Retina (tissue), 1 donor: ENCODE measurements at regions not wholly inside any gene's neighbourhood (a gene's known extent, or its start where the extent isn't known, plus 50 kb on each side); places are given as distances from the start of the nearest gene placed in this dataset.

Source experiments
- DNase-seq: peaks from one replicate; pipeline ENCODE4 v3.0.0-alpha.2; 2016

DNA sequence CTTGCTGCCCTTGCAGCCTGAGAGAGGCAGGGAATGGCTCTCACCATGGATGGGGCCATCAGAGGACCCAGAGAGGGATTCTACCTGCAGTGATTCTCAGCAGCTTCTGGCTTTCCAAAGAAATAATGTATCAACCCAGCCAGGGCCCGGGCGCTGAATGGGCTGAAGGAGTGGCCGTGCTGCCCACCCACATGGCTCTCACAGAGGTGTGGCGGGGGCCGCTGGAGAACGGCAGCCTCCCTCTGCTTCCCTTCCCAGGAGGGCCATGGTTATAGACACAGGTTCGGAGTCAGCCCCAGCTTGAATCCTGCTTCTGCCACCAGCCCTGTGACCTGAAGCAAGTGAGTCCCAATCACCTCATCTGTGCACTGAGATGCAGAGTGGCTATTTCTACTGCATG is 82.7 kb downstream of the THAP12 start:
- DNase-seq: no peak

DNA sequence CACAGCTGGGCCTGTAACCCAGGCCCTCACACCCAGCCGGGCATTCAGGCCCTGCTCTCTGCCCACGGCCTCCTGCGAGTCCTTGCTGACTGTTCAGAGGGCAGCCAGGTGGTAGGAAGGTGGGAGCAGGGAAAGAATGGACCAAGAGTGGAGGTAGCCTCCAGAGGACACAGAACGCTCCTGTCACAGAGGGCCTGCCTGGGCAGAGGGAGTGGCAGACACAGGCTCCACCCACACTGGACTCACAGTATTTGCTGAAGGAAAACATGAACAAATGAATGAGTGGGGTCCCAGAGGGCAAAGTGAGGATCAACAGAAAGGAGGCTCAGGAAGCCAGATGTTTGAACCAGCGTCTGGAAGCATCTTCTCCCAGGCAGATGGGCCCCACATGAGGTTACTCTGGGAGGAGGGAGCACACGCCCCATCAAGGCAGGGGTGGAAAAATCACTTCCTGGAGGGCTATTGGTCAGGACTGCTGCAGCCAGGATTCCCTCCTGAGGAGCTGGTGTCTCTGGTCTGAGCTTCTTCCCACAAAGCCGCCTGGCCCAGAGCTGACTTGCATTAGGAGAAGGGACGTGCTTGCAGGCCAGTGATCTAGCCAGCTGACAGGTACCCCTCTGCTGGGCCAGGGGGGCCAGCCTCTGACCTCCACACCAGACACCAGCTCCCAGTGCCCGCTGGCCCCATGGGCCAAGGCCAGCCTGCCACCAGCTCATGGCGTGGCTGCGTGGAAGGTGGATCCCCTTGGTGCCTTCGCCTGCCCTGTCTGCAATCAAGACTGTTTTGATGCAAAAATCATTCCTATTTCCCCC is 84.0 kb downstream of the THAP12 start:
- DNase-seq: no peak

DNA sequence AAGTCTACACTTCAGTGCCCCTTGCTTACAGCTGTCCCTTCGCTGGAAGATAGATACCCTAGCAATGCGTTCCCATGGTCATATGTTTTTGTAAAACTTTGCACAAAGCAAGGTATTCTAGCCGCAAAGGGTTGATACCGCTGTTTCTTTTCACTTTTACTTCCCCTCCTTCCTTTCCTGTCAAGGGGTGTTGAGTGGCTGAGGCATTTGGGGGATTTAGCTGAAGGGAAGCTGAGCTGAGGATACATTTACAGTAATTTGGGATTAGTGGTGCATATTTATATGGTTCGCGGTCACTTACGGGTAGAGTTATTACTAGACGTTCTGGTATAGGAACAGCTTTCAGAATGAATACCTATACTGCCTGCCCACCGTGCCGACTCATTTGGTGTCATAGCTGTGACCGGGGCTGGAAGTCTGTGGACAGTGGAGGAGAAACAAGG is 86.9 kb upstream of the WNT11 start:
- no peak for DNase-seq

DNA sequence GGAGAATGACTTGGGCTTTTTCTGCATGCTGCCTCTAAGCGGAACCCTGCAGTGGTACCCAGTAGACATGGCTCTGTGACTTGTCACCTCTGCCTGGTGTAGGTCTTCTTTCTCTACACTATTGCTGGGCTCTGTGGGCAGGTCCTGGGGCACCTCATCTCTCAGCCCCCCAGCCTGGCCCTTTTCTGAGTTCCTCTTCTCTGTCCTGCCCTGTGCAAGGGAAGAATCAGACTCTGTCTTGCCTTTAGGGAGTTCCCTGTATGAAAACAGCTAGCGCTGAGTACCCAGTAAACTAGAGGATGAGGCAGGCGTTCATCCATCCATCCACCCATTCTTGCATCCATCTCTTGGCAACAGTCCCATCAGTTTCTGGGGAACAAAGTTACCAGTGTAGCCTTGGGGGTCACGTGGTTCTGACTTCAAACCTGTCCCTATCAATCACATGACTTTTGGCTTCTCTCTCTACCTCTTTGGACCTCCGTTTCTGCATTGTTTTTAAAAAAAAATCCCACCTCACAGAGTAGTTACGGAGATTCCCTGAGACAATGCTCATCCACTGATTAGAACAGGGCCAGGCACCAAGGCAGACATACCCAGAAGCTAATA is 86.4 kb upstream of the WNT11 start:
- DNase-seq: no peak

DNA sequence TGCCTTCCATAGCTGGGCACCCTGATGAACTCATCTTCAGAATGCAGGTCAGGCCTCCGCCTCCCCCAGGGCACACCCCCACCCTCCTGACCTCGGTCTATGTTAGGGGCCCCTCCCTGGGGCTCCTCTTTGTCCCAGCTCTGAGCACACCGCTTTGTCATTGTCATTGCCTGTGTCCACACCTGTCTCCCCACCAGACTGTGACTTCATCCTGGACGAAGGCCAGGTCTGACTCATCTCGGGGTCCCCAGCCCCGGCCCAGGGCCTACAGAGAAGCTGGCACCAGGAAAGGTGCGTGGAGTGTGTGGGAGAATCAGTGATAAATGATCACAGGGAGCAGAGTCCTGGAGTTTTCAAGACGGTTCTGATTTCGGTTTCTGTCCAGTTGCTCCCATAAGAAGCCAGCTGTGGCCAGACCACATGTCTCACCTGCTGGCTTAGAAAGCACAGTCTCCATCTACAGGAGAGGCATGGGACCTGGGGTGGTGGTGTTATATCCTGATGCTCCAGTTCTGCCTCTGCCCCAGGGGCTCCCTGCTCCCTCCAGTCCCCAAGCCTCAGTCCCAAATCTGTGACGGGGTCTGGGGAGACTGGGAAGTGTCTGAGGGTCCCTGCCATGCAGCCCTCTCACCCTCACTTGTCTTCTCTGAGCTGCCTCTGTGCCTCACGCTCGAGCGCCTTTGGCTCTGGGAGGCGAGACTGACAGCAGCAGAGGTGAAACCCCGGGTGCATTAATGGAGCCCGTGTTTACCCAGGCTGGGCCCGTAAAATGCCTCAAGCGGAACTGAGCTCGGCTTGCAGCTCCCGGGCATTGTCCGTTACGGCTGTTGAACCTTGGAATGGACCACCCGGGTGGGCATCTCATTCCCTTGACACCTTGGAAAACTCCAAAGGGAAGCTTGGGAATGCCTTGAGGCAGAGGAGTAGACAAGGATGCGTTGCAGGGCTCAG is 85.5 kb upstream of the WNT11 start:
- DNase-seq: peak; percentile 55

DNA sequence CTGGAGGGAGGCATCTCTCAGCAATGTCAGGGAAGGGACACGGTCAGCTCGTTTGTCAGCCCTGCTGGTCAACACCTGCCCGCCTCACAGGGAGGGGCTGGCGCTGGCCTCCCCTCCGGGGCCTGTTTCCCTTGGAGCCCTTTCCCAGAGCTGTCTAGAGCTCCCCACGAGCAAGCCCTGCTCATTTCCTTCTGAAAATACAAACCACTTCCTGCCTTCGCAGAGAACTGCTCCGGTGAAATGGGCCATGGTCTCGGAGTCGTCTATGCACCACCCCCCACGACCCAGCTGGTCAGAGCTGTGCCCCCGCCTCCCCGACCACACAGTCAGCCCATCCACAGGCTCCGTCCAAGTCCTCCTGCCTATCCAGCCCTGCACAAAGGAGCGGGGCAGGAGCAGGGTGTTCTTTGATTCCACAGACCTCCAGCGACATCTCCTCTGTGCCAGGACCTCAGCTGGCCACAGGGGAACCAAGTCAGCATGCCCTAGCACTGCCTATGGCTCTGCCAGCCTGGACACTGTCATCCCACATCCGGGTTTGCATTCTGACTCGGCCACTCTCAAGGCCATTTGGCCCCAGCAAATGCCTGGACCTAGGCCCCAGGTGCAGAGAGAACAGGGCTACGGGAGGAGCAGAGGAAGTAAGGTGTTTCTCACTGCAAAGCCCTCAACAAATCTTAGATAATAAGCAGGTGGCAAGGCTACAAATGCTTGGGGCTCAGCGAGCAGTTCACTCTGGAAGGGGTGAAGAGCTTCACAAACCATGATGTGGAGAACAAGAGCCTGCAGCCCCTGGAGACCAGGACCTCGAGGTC is 82.1 kb upstream of the WNT11 start:
- DNase-seq: no peak

DNA sequence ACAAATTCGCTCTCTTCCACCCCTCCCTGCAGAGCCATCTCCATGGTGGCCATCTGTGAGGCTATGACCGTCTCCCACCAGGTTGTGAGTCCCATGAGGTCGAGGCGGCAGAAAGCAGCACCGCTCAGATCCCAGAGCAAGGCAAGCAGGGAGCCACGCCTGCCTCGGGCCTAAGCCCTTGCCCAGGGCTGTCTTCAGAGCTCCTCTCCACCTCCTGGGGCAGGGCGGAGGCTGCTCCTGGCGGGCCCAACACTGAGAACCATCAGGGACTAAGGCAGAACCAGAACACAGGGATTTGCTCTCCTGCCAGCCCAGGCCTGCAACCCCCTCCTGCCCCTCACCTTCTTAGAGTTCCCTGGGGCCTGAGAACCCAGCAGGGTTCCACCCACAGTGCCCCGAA is 80.9 kb upstream of the WNT11 start:
- DNase-seq: no peak

DNA sequence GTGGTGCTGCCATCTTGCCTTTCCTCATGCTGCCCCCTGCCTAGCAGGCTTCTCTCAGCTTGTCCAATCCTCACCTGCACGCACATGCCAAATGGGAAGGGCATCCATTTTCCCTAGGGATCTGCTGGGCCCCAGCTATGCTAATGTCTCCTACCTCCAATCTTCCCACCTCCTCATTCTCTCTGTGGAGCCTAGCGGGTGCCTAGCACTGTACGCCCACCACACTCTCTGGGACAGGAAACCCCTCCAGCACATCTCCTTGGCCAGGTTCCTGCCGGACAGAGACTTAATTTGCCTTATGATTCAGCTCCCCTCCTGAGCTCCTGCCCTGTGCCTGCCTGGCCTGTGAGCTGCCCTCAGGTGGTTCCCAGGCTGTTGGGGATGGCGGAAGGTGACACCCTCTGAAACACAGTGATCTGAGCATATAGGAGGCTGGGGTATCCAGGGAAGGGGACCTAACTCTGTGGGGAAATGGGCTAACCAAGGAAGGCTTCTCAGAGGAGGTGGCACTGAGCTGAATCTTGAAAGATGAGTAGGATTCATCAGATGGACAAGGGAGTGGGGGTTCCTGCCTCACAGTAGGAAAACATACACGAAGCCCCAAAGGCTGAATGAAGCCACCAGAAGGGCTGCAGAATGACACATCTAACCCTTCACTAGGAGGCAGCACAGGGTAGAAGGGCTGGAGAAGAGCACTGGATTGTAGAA is 79.2 kb upstream of the WNT11 start:
- no peak for DNase-seq

DNA sequence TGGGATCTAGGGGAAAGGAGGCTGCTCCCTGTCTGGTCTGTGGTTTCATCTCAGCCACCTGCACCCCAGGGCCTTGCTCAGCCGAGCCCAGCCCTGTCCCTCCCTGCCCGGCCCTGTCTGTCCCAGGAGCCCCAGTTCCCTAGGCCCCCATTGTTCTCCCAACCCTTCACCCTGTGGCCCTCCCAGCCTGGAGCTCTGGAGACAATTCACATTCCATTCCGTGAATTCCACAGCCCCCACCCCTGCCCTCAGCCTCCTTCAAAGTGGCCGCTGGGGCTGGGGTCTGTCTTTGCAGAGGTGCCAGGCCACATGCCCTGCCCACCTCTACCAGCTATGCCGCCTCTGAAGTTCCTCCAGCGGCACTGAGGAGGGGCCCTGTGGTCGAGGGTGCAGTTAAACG is 77.9 kb upstream of the WNT11 start:
- DNase-seq: no peak

DNA sequence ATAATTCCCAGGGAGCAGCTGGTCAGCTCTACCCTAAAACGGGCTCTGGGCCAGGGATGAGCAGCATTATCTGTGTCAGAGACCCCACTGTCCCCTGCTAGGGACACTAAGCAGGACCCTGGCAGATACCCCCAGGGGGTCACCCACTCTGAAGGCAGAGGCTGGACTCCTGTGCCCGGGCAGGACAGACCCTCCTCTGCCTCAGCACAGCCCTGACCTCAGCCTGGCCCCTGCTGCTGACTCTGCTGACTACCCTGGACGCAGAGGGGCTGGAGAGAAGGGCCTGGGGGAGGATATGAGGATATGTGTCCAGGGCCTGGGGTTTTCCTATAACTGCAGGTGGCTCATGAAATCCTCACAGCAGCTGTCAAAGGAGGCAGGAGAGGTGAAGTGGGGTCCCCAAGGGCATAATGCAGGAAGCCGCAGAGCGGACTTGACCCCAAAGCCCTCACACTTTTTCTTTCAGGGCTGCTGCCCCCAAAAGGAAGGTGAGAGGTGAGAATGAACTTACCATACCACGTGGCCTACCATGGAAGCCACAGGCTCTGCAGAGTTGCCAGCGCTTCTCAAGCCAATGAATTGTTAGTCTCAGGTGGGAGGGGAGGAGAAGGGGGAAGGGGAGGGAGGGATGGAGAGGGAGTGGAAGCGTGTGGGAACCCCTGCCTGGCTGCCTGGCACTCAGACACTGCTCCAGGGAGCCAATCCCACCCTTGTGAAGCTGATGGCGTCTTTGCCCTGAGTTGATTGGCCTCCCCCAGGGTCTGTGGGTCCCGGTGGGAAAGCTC is 76.7 kb upstream of the WNT11 start:
- peak; percentile 36 for DNase-seq

DNA sequence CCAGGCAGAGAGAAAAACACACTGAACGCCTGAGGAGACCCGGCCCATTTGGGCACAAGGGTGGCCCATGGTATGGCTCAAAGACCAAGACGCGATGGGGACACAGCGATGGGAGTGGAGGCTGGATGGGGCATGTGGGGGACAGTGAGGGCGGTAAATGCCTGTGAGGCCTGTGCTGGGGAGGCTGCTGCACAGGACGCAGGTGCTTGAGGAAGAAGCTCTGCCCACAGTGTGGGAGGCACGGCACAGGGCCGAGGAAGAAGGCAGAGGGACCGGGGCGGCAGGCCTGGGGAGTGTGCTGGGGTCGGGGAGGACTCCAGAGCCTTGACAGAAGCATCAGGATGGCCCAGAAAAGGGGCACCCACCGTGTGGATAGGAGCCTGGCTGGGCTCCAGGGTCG is 75.9 kb upstream of the WNT11 start:
- no peak for DNase-seq

DNA sequence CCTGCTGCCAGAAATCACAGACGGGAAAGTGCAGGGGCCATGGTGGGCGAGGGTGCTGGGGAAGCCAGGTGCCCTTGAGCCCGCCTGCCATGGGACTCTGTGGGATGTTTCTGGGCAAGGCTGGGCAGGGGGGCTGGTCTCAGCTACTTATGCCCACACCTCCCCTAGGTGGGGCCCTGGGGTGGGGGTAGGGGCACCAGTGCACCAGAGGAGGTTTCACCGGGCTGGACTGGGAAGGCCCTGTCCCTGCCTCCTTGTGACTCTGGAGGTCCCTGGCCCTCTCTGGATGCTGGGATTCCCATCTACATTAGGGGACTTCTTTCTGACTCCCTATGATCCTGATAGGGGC is 75.2 kb upstream of the WNT11 start:
- DNase-seq: no peak

DNA sequence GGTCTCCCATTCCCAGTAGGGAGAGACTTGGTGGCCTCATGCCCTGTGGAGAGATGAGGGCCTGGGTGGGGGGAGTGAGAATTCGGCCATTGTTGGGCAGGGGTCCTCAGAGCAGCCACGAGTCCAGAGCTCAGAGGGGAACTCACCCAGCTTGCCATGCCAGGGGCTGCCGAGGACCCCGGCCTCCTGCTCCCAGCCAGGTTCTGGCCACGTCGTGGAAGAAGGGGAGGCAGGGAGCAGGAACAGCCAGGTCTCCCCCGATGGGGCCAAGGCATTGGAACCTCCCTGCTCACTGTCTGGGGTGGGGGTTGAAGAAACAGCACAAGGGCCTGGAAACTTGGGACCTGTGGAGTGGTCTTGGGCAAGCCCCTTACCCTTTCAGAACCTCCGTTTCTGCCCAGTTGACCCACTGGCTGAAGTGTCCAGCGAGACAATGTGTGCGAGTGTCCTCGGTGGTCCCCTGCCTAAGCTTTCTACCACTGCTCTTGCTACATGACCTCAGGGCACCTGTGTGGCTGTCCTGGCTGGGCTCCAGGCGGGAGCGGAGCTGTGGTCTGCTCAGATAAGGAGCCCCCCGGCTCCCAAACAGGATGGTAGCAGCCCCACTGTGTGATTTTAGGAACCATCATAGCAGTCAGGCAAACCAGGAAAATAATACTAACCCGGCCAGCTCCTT is 74.7 kb upstream of the WNT11 start:
- DNase-seq: no peak

DNA sequence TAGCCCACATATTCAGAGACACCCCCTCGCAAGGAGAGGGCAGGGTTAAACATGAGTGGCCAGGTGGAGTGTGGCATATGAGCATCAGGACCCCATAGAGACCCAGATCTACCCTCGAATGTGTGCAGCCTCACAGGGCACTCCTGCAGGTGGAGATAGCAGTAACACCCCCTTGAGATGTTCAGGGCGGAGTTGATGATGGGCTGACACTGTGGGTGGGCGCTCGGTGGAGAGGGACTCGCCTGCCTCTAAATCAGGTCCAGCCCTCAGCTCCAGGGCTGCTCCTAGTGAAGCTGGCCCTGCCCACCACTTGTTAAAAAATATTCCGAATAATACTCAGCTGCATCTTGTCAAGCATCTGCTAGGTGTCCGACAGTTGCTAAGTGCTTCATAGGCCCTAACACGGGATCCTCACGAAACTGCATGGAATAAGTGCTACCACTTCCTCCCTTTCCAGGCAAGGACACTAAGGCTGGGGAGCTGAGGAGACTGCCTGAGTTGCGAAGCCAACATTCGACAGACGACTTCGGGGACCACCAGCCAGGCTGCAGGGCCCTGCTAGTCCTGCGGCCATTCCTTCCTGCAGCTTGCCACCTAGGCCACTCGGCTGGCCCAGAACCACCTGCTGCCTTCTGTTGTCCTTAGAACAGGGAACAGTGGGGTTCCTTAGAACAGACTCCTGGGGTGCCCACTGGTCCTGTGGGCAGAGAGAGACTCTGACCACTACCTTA is 74.0 kb upstream of the WNT11 start:
- no peak for DNase-seq

DNA sequence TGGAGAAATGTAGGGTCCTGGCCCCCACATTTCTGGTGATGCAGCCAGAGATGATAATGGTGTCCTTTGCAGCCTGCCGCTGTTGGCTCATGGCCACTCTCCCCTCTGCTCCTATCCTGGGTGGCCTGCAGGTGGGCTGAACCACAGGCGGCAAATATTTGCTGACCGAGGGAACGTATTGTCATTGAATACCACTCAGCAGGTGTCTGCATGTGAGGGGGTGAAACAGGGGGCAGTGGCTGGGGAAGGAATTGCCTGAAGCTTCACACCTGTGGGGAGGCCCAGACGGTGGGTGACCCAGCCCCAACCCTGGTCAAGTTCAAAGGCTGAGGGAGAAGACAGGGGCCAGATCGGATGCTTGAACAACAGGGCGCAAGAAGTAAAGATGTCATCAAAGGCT is 73.3 kb upstream of the WNT11 start:
- DNase-seq: no peak

DNA sequence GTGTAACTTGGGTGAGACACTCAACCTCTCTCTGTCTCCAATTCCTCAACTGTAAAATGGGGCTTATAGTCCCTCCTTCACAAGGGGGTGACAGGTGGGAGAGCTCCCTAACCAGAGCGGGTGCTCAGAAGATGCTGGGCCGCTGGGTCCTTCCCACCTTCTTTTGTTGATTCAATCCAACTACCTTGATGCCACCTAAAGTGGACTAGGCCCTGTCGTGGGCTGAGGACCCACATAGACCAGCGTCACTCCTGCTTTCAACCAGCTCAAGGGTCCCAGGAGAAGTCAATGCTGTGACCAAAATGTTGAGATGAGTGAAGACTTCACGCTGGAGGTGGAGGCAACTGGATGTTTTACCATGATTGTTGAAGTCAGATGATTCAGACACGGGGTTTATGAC is 72.7 kb upstream of the WNT11 start:
- DNase-seq: no peak

DNA sequence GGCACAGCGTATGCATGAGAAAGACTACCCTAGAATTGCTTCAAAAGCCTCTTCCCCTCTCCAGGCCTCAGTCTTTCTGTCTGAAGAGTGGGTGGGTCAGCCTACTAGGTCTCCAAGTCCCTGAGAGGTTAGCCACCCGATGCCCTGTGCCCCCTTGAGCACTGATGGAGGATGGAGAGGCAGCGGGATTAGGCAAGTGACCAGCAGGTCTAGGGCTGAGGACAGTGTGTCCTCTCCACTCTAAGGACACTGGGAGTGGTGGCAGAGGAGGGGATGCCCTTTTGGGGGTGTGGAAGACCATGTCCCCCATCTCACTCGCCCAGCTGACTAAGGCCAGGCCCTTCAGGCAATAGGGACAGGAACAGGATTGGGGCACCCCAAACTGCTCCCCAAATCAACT is 72.2 kb upstream of the WNT11 start:
- no peak for DNase-seq

DNA sequence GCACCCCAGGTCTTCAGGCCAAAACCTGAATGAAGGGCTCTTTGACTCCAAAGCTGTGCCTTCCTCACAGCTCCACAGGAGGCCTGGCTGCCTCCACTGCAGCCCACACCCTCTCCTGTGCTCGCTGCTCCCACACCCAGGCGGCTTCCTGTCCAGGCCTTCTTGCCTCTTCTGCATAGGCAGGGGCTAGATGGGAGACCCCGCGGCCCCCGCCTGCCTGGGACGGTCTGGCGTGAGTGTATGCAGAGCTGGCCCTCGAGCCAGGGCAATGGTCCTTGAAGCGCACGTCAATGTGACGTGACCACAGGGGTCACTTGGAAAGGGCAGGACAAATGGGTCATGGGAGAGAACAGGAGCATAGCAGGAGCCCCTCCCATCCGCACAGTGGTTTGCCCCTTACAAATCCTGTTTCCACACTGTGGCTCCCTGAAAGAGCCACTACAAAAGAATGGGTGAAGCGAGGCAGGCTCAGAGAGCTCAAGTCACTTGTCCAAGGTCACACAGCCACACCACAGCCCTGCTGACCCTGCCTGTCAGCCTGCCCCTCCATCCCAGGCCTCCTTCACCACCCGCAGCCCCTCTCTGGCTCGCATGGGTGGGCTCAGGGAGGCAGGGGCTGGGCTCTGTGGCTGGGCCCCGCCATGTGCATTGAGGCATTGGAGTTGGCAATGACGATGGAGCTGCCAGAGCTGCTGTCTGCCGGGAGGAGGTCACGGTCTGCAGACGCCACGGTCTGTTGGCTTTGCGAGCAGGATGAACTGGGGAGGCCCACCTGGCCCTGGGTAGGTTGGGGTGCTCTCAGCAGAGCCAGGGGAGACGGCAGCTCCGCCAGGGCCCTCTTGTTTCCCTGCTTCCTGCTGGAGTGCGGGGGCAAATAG is 71.2 kb upstream of the WNT11 start:
- no peak for DNase-seq

DNA sequence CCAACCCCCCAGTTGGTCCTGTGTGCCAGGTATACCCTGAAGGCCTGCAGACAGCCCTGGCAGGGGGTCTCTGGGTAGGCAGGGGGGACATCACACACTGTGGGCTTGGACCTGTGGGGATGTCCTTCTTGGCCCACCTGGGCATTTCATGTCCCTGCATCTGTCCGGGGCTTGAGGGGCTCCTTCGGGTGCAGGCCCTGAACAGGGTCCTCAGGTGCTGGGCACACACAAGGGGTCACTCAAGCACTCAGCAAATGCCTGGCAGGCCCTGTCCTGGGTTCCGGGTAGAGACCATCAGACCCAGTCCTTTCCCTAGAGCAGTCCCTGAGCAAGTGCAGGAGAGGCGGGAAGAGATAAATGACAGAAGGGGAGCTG is 70.5 kb upstream of the WNT11 start:
- DNase-seq: no peak
